Hematopoietic multipotent progenitor cell (in vitro differentiated cells): ENCODE measurements at regions not wholly inside any gene's neighbourhood (a gene's known extent, or its start where the extent isn't known, plus 50 kb on each side); places are given as distances from the start of the nearest gene placed in this dataset.
A peak's percentile ranks its signal among the peaks of the same experiment; 100 is the strongest.
"Not testable (repeated sequence)": the region's sequence is repeated elsewhere in the genome, so short reads cannot be mapped to it uniquely, and the experiment has no call there.

Experiments
- DNase-seq, 3 donors: peaks; one replicate each; pipeline ENCODE4 v3.0.0-alpha.2; 2011 to 2015; ENCODE audit warnings: low read depth in 2 of 3, low spot score in 2 of 3

DNA sequence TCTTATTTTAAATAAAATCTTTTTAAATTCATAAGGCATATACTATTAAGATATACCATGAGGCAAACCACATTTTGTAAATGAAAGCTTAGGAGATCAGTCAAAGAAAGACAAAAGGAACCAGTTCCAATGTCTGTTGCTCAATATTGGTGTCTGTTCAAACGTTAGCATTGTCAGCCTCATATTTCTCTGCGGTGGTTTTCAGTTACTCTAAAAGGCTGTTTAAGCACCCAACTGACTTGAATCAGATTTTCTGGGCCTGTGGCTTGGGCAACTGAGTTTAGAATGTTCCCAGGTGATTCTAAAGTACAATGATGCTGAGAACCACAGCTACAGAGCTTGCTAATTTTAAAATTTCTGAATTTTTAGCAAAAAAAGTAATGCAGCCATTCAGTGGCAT lies 166.3 kb upstream of the KIF2A start:
- no peak for DNase-seq

DNA sequence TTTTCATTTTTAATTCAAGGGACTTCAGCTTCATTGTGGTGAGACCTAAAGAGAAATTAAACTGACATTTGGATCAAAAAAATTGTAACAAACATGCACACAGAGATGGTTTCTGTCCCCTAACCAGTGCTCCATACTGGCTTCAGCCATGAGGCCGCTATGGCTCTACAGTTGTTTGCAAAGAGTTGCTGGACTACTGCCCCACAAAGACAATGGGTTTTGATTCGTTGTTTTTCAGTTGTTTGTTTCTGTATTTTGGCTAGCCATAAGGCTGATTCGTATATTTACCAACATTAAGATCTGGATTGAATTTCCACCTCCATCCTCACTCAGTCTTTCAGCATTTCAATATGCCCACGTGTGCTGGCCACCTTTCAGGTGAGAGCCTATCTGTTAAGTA lies 163.7 kb upstream of the KIF2A start:
- DNase-seq = no peak

DNA sequence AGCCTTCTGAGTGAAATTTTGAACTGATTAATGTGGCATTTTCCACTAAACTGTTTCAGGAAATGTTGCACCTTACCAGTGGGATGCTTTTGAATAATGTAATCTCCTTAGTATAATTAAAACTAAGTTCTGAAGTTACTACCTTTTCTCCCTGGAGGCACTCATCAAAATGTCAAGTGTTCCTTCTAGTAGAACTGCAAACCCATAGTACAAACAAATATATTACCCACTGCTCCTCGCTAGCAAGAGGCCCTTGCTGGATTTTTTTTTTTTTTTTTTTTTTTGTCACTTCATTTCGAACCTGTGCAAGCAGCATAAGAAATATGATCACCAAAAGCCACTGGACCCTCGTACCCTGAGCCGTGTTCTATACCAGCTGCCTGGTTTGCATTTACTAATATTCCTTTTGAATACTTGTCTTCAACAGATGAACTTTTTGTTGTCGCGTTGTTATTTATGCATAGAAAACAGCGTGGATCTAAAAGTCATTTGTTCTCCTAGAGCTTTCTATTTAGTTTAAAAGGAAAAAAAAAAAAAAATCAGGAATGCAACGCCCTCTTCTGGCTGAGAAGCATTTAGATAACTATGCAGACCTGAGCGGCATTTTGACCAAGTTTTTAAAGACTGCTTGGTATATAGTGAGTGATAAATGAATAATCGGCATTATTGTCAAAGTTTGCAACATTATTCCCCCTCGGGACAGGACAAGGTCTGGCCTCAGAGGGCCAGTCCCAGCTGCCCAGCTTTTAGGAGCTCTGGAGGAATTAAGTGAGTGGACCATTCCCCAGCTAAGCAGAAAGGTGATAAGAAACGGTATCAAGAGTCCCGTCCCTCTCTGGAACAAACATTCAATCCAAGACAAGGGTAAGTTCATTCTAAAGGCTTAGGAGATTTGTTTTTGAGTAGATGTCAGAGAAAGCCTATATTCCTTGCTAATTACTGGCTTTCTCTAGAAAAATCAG lies 162.5 kb upstream of the KIF2A start:
- peak in 2 of 3 donors; percentile 18 to 49 for DNase-seq

DNA sequence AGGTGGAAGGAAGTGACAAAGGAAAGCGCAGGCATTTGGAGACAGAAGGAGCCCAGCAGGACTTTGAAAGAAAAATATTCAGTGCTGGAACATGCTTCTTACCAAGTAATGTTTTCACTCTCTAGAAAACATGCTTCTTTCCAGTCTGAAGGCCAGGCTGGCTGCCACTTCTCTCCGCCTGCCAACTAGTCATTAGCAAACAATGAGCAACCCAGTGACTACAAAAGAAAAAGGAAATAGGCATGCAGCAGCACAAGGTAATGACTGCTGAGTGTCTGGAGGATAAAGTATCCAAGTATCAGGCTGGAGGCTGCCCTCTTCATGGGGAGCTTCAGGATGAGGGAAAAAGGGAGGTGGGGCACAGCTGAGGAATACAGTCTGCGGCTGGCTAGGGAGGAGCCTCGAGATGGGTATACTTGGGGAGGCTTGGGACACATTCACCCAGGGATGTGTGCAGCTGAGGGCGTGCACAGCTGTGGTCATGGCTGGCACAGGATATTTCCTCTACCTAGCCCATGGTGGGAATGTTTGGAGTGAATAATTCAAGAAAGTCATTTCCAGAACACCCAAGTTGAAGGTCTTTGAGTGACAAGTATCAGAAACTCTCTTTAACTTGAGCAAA lies 161.5 kb upstream of the KIF2A start:
- DNase-seq = no peak

DNA sequence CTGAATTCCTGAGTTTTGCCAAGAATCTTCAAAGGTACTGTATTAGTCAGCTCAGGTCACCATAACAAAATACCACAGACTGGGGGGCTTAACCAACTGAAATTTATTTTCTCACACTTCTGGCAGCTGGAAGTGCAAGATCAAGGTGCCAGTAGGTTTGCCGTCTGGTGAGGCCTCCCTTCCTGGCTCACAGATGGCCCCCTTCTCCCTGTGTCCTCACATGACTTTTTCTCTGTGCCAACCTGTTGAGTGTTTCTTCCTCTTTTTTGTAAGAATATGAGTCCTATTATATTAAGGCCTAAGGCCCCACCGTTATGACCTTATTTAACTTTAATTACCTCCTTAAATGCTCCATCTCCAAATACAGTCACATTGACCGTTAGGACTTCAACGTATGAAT lies 156.1 kb upstream of the KIF2A start:
- DNase-seq = peak in 2 of 3 donors; percentile 31 to 76

DNA sequence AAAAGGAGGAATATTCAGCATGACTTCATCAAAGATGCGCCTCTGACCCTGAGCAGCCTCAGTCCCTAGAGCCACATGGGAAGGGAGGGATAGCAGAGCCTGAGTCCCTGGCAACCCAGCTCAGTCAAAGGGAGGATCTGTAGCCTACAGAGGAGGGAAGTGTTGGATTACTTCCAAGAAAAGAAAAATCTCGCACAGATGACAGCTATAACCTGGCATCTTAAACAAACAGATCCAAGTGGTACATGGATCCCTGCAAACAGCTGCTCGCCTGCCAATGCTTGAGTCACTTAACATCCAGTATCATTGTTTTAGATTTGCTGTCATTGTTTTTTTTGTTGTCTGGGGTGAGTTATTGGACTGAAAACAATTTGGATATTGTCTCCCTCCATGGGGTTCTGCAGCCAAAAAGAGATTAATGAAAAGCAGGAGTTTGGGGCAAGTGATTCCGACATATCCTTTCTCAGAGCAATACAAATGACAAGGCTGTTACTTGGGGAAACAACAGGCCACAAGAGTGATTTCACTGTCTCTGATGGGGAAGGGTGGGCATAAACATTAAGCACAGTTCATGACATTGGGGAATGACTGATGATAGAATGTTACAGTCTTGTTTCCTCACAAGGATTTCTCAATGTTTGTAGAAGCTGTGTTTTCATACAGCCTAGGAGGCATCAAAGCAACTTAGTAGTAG lies 153.5 kb upstream of the KIF2A start:
- no peak for DNase-seq

DNA sequence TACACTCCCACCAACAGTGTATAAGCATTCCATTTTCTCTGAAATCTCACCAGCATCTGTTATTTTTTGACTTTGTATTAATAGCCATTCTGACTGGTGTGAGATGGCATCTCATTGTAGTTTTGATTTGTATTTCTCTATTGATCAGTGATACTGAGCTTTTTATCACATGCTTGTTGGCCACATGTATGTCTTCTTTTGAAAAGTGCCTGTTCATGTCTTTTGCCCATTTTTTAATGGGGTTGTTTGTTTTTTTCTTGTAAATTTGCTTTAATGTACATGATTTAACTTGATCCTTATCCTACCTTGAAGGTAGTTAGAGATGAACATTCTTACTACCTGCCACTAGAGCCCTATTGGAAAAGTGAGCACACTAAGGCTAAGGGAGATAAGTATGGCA lies 151.2 kb upstream of the KIF2A start:
- no peak for DNase-seq

DNA sequence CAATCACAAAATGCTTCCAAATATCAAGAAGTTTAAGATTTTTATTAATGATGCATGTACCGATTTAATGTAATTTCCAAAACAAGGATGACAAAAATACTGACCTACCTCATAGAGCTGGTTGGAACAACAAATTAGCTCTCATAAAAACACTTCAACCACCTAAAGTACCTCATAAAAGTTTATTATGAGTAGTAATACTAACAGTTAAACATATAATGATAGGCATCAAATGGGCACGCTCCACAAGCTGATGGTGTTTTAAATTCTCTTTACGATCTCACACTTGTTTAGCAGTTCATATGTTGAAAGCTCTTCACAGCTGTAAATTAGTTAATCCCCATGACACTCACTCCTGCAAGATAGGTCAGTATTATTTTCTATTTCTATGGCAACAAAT lies 150.0 kb upstream of the KIF2A start:
- DNase-seq = no peak

DNA sequence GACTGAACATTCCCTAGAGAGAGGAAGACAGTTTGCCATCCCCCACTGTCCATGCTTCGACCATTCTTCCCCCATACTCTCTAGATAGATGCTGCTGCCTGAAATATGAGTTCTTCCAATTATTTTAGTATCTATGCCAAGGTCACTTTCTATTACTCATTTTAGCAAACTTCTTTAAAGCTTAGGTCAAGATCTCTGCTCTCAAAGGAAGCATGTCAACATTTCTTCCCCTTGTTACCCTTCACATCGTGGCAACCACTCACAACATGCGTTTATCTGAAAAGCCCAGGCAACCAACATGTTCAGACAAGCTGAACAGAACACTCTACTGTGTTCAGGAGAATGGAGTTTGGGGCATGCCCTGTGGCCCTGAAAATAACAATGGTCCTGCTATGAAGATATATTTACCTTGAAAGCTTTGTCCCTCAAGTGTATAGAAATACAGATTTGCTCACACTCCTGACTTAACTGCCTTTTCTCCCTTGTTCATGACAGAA lies 138.4 kb upstream of the KIF2A start:
- no peak for DNase-seq

DNA sequence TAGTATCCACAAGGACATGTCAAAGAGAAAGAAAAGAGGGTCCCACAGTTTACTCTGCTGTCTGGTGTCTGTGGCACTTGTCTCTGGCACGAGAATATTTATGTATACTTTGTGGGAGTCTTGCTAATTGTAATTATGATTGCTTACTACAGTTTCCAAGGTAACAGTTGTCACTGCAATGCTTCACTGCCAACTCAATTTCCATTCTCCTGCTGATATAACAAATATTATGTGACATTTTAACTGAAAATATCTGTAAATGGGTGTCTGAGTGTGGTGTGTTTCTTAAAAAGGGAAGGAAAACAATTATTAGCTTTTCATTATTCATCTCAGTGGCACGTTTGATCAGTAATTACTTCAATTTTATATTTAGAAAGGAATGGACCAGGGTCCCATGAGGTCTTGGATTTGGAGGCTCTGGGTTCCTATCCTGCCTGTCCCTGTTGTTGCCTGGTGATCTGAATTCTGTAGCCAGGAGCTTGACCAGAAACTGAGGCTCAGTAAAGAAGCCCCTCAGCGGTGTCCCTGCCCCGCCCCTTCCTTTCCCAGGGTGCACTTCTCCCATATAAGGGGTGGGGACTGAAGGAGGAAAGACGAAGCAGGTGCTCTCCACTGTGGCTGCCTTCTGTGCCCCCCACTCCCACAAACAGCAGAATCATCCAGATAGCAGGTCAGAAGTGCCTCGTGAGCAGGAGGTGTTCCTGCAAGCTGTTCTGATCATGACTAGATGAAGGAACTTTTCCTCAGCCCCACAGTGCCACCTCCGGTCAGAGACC lies 137.3 kb upstream of the KIF2A start:
- DNase-seq = no peak

DNA sequence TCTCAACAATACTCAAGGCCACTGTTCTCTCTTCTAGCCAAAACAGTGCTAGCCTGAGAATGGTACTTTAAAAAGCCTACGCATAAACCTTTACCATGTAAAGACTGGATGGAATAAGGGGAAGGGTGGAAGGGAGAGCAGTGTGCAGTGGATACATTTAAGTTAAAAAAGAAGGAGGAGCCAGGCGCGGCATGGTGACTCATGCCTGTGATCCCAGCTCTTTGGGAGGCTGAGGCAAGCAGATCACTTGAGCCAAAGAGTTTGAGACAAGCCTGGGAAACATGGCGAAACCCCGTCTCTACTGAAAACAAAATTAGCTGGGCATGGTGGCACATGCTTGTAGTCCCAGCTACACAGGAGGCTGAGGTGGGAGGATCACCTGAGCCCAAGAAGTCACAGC lies 127.7 kb upstream of the KIF2A start:
- DNase-seq = no peak

DNA sequence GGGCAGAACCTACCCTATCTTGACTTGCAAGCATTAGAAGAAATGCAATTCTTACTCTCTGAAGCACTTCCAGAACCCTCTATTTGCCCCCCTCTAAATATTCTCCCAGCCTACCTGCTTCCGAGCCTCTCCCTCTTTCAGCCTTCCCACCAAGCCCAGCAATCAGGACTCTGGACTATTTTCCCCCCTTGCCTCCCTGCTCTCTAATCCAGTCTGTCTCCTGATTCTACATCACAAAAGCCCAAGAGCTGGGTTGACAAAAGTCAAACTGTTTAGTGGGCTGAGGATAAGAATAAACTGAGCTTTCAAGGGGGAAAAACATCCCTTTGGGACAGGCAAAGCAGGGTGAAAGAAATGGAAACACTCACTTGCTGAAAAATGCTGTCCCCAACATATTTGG lies 123.2 kb upstream of the KIF2A start:
- DNase-seq = no peak

DNA sequence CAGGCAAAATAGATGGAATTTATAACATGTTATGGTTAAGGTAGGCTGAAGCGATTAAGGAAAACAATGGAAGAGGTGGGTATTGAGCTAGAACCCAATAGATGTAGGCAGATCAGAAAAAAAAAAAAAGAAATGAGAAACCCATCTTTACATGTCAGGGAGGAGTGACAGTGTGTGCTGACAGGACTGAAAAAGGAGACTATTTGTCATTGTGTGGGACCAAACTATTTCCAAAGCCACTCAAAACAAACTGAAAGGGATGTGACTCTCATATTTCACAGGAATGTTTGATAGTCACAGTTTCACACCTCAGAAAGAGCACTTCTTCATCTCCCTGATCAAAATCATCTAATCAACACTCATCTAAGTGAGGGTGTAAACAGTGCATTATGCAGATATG lies 122.3 kb upstream of the KIF2A start:
- no peak for DNase-seq

DNA sequence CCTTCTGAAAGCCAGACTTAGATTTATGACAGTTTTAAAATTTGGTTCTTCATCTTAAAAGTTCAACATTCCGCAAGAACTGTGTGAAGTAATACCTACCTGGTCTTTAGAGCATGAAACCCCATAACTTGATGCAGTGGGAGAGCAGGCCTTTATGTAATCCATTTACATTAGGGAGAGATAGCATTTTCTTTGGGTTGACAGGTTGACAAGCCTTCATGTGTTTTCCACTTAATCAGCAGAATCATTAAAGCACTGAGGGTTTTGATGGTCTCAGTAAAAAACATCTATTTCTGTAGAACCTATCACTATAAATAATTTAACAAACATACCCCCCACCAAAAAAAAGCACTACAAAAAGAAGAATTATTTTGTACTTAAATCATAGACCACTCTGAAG lies 121.6 kb upstream of the KIF2A start:
- DNase-seq = no peak

DNA sequence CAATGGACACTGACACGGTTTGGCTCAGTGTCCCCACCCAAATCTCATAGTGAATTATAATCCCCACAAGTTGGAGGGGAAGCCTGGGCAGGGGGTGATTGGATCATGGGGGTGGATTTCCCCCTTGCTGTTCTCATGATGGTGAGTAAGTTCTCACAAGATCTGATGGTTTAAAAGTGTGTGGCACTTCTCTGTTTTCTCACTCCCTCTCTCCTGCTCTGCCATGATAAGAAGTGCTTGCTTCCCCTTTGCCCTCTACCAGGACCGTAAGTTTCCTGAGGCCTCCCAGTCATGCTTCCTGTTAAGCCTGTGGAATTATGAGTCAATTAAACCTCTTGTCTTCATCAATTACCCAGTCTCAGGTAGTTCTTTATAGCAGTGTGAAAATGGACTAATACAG lies 115.8 kb upstream of the KIF2A start:
- DNase-seq = peak in 2 of 3 donors; percentile 15 to 27

DNA sequence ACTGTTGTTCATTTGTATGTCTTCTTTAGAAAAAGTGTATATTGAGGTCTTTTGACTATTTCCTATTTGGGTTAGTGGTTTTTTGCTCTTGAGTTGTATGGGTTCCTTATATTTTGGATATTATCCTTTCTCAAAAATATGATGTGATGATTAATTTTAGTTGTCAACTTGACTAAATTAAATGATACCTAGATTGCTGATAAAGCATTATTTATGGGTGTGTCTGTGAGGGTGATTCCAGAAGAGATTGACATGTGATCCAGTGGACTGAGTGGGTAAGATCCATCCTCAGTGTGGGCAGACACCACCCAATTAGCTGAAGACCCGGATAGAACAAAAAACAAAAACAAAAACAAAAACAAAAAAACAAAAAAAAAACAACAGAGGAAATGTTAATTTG lies 115.1 kb upstream of the KIF2A start:
- no peak for DNase-seq

DNA sequence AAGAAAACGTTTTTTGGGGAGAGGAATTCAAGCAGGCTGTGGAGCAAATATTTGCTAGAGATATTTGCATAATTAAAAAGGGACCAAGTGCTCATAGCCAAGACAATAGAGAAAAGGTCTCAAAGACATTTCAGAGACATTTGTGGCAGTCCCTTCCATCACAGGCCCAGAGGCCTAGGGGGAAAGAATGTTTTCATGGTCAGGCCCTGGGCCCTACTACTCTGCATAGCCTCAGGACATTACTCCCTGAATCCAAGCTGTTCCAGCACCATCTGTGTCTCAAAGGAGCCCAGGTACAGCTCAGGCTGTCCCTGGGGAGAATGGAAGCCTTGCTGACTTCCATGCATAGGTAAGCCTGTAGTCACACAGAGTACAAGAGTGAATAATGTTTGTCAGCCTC lies 113.0 kb upstream of the KIF2A start:
- no peak for DNase-seq

DNA sequence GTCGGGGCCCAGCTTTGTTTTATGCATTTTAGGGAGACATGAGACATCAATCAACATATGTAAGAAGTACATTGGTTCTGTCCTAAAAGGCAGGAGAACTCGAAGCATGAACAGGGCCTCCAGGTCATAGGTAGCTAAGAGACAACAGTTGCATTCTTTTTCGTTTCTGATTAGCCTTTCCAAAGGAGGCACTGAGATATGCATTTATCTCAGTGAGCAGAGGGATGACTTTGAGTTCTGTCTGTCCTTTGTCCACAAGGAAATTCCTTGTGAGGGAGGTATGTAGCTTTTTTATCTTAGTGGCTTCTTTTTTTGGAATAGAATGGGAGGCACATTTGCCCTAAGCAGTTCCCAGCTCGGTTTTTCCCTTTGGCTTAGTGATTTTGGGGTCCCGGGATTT lies 109.5 kb upstream of the KIF2A start:
- DNase-seq = not testable (repeated sequence)

DNA sequence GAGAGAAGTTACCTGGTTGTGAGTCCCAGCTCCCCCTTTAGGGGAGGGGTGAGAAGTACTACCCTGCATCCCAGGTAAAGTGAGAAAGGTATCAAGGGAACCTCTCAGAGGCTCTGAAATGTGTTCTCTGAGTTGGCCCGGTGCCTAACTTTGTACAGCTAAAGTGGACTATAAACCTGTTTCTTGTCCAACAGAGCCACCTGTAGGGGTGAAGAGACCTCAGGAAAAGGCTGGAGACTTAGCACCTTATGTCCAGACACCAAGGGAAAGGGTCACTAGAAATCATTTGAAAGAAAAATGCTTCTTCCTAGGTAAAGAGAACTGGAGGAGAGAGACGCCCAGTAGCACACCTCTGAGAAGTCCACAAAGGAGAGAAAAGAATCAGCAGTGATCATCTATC lies 108.3 kb upstream of the KIF2A start:
- no peak for DNase-seq

DNA sequence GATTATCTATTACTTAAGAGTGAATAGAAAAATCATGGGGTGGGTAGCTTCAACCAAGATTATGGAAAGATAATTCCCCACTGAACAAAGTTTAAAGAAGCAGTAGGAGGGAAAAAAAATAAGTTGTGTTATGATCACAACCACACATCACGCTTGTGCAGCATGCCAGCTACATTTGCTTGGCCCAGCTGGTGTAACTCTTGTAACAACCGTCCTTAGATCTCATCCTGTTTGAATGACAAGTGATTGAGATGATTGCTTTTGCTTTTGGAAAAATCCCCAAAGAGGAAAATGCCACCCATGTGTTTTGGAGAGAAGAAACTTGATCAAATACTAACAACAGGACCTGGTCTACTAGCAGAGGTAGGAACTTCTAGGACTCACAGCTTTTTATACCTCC lies 107.6 kb upstream of the KIF2A start:
- DNase-seq = no peak
